Uterus (tissue), 3 donors: ENCODE measurements at regions not wholly inside any gene's neighbourhood (a gene's known extent, or its start where the extent isn't known, plus 50 kb on each side); places are given as distances from the start of the nearest gene placed in this dataset.

Experiments used
- DNase-seq, 2 donors: peaks; one replicate each; pipeline ENCODE4 v3.0.0-alpha.2; 2019 to 2020
- H3K27ac ChIP-seq, 2 donors: fragments of 200-600 bp; sonication (generic); 1 replicate in 1 of 2; 2 replicates in 1 of 2; pipeline ENCODE4 v1.5.1; 2016 to 2018
- H3K27me3 ChIP-seq, 2 donors: fragments of 200-600 bp; sonication (generic); one replicate each; pipeline ENCODE4 v1.5.1; 2018 to 2019; ENCODE audit warnings: control low read depth in 1 of 2
- H3K36me3 ChIP-seq, 2 donors: fragments of 200-600 bp; sonication (generic); one replicate each; pipeline ENCODE4 v1.5.1; 2019; ENCODE audit warnings: control low read depth in 1 of 2
- H3K4me1 ChIP-seq, 2 donors: fragments of 200-600 bp; sonication (generic); one replicate each; pipeline ENCODE4 v1.5.1; 2018 to 2019; ENCODE audit warnings: control low read depth in 1 of 2
- H3K4me3 ChIP-seq, 2 donors: fragments of 200-600 bp; sonication (generic); 1 replicate in 1 of 2; 2 replicates in 1 of 2; pipeline ENCODE4 v1.5.1; 2018 to 2019; ENCODE audit warnings: mild to moderate bottlenecking in 1 of 2
- H3K9me3 ChIP-seq, 2 donors: fragments of 200-600 bp; sonication (generic); one replicate each; pipeline ENCODE4 v1.5.1; 2019; ENCODE audit warnings: control low read depth in 1 of 2
- CTCF ChIP-seq, 4 experiments: fragments of 200-600 bp in 2 of 4; fragments of 450-650 bp in 2 of 4; sonication (generic) in 2 of 4; IDR thresholded peaks; one replicate each; pipeline ENCODE4 v1.5.1; 2016 to 2019; ENCODE audit warnings: antibody characterized with exemption in 4 of 4, mild to moderate bottlenecking in 2 of 4, moderate library complexity in 1 of 4
- POLR2A ChIP-seq, 2 donors: fragments of 450-650 bp; IDR thresholded peaks; one replicate each; pipeline ENCODE4 v1.6.1; 2016; ENCODE audit warnings: antibody characterized with exemption in 2 of 2, mild to moderate bottlenecking in 1 of 2, moderate library complexity in 1 of 2
- intact Hi-C: fragments of 100-400 bp; cut with DNase I; formaldehyde crosslinking; loops from one replicate; pipeline ENCODE4 v1.15.1; 2023; ENCODE audit warnings: low total_unique reads
- donor health status: DM: yes; HTN: yes; CAD: no.

GRCh38 chr3:145377301-145377700, 783.7 kb downstream of the PLOD2 start:
- intact Hi-C loops: no loop called here

DNA sequence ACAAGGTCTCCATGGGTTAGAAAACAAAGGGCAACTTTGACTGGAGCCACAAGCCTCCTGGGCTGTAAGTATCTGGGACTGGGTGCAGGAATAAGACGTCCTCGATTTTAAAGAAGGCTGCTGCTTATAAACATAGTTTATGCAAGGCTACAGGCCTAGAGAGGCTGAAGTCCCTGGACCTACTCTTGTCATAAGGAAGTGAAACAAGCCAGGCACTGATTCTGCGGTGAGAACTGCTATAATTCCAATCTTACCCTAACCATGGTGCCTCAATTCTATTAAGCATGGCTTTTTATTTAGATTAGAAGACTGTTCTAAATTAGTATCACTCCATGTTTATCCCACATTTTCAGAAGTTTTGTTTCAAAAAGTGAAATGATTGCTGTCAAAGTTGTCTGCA, 777.6 kb downstream of the PLOD2 start:
- H3K4me1 ChIP-seq: no peaks in the 10 kb centered on the region
- no peak overlapping the region for H3K27ac ChIP-seq
- no peaks in the 10 kb centered on the region for H3K36me3 ChIP-seq
- H3K27me3 ChIP-seq: no peaks in the 10 kb centered on the region
- no peak for DNase-seq
- intact Hi-C loops: no loop called here
- TF ChIP-seq CTCF (IDR thresholded peaks at IDR 0.05): no peak
- no peak for TF ChIP-seq POLR2A (IDR thresholded peaks at IDR 0.05)
- no peaks in the 10 kb centered on the region for H3K9me3 ChIP-seq
- H3K4me3 ChIP-seq: no peak overlapping the region

More at GRCh38 chr3:145377301-145377700, 783.7 kb downstream of the PLOD2 start:
- H3K4me1 ChIP-seq: no peaks in the 10 kb centered on the region
- no peaks in the 10 kb centered on the region for H3K27me3 ChIP-seq
- H3K4me3 ChIP-seq: no peak overlapping the region
- no peaks in the 10 kb centered on the region for H3K36me3 ChIP-seq
- no peaks in the 10 kb centered on the region for H3K9me3 ChIP-seq
- DNase-seq: no peak
- no peak overlapping the region for H3K27ac ChIP-seq
- TF ChIP-seq CTCF (IDR thresholded peaks at IDR 0.05) (no peak), POLR2A (IDR thresholded peaks at IDR 0.05) (no peak)

- Histone ChIP-seq H3K27ac (no peak overlapping the region), H3K9me3 (no peaks in the 10 kb centered on the region), H3K27me3 (no peaks in the 10 kb centered on the region), H3K36me3 (no peaks in the 10 kb centered on the region), H3K4me1 (no peaks in the 10 kb centered on the region), H3K4me3 (no peak overlapping the region)
- no peak for DNase-seq
- intact Hi-C loops: no loop called here
- TF ChIP-seq POLR2A (IDR thresholded peaks at IDR 0.05) (no peak), CTCF (IDR thresholded peaks at IDR 0.05) (no peak)
Measured at GRCh38 chr3:145384307-145384706, 776.7 kb downstream of the PLOD2 start.

DNA sequence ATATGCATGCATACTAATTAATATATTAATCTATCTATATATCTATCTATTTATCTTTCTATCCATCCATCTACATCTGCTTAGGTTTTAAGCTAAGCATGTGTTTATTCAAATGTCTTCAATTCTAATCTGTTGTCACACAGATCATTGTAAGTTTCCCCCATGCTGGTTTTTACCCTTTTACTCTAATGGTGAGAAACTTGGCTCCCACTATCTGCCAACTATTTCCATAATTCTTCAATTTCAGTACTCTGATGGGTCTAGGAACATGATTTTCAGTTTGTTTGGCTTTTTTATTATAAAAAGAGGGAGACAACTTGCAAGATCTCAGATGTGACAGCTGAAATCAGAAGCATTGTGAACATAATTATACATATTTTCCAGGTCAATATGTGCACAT, 773.8 kb downstream of the PLOD2 start:
- Histone ChIP-seq H3K27ac (no peak overlapping the region), H3K4me1 (no peaks in the 10 kb centered on the region), H3K9me3 (no peaks in the 10 kb centered on the region), H3K27me3 (no peaks in the 10 kb centered on the region), H3K4me3 (no peak overlapping the region), H3K36me3 (no peaks in the 10 kb centered on the region)
- no peak for DNase-seq
- intact Hi-C loops: no loop called here
- TF ChIP-seq CTCF (IDR thresholded peaks at IDR 0.05) (no peak), POLR2A (IDR thresholded peaks at IDR 0.05) (no peak)

GRCh38 chr3:145395421-145395820, 765.6 kb downstream of the PLOD2 start:
- no peaks in the 10 kb centered on the region for H3K4me1 ChIP-seq
- no peak overlapping the region for H3K27ac ChIP-seq
- no peak for DNase-seq
- H3K36me3 ChIP-seq: no peaks in the 10 kb centered on the region
- H3K27me3 ChIP-seq: no peaks in the 10 kb centered on the region
- TF ChIP-seq POLR2A (IDR thresholded peaks at IDR 0.05) (no peak), CTCF (IDR thresholded peaks at IDR 0.05) (no peak)
- H3K9me3 ChIP-seq: no peaks in the 10 kb centered on the region
- intact Hi-C loops: no loop called here
- no peak overlapping the region for H3K4me3 ChIP-seq
